HEK293 (cell line): ENCODE measurements at regions not wholly inside any gene's neighbourhood (a gene's known extent, or its start where the extent isn't known, plus 50 kb on each side); places are given as distances from the start of the nearest gene placed in this dataset.

Experiments
- CTCF ChIA-PET: fragments of 350-600 bp; formaldehyde crosslinking; extraction: SDS; loops from one replicate; lab custom pipeline; 2021; ENCODE audit warnings: antibody characterized with exemption; lab: Yijun Ruan, JAX
- POLR2A ChIA-PET: fragments of 300-600 bp; formaldehyde crosslinking; extraction: SDS; loops from one replicate; lab custom pipeline; 2020; ENCODE audit warnings: antibody characterized with exemption, inconsistent platforms; lab: Yijun Ruan, JAX
- H3K27ac ChIP-seq: fragments of 200-500 bp; sonication (Bioruptor generic); 2 replicates; pipeline ENCODE4 v1.5.1; 2014; ENCODE audit warnings: low read depth, low read length, control low read depth, inconsistent platforms; ENCODE audit errors: extremely low read depth
- H3K36me3 ChIP-seq, 2 experiments: fragments of 200-500 bp in 1 of 2; sonication (Bioruptor generic) in 1 of 2; 1 replicate in 1 of 2; 2 replicates in 1 of 2; pipeline ENCODE4 v1.5.1; 2014 to 2017; ENCODE audit warnings: inconsistent platforms in 2 of 2, low read length in 2 of 2; ENCODE audit not compliant: control insufficient read depth in 2 of 2, insufficient read depth in 1 of 2
- H3K4me1 ChIP-seq: fragments of 200-500 bp; sonication (Bioruptor generic); 2 replicates; pipeline ENCODE4 v1.5.1; 2014; ENCODE audit warnings: mild to moderate bottlenecking, low read length, inconsistent platforms; ENCODE audit not compliant: control insufficient read depth, insufficient read depth
- H3K4me3 ChIP-seq: 2 replicates; pipeline ENCODE4 v1.5.1; 2011; ENCODE audit warnings: low read depth, mild to moderate bottlenecking, control low read depth, low read length, moderate library complexity
- H3K9me3 ChIP-seq: fragments of 200-500 bp; sonication (Bioruptor generic); 2 replicates; pipeline ENCODE4 v1.5.1; 2014; ENCODE audit warnings: low read depth, low read length, inconsistent platforms; ENCODE audit not compliant: control insufficient read depth, insufficient read depth
- FEZF1 ChIP-seq: fragments of 450-650 bp; formaldehyde crosslinking; IDR thresholded peaks from 2 replicates; pipeline ENCODE4 v1.5.1; 2016; ENCODE audit warnings: missing biosample characterization, missing genetic modification characterization
- OVOL3 ChIP-seq: fragments of 450-650 bp; formaldehyde crosslinking; IDR thresholded peaks from 2 replicates; pipeline ENCODE4 v1.5.1; 2016; ENCODE audit warnings: missing biosample characterization, missing genetic modification characterization
- PRDM1 ChIP-seq: fragments of 450-650 bp; formaldehyde crosslinking; IDR thresholded peaks from 2 replicates; pipeline ENCODE4; 2016; ENCODE audit warnings: missing biosample characterization, missing genetic modification characterization
- WT1 ChIP-seq: fragments of 450-650 bp; formaldehyde crosslinking; IDR thresholded peaks from 2 replicates; pipeline ENCODE4 v1.5.1; 2016; ENCODE audit warnings: missing biosample characterization, missing genetic modification characterization
- ZBTB1 ChIP-seq: fragments of 450-650 bp; formaldehyde crosslinking; IDR thresholded peaks from 2 replicates; pipeline ENCODE4 v1.5.1; 2016; ENCODE audit warnings: missing biosample characterization, missing genetic modification characterization
- ZBTB48 ChIP-seq: fragments of 450-650 bp; formaldehyde crosslinking; IDR thresholded peaks from 2 replicates; pipeline ENCODE4 v1.5.1; 2016; ENCODE audit warnings: missing biosample characterization, missing genetic modification characterization
- ZNF157 ChIP-seq: fragments of 450-650 bp; formaldehyde crosslinking; IDR thresholded peaks from 2 replicates; pipeline ENCODE4 v1.5.1; 2016; ENCODE audit warnings: missing biosample characterization, missing genetic modification characterization
- ZNF223 ChIP-seq: fragments of 450-650 bp; formaldehyde crosslinking; IDR thresholded peaks from 2 replicates; pipeline ENCODE4 v1.5.1; 2016; ENCODE audit warnings: missing biosample characterization, missing genetic modification characterization
- ZNF24 ChIP-seq: fragments of 450-650 bp; formaldehyde crosslinking; IDR thresholded peaks from 2 replicates; pipeline ENCODE4 v1.5.1; 2016; ENCODE audit warnings: missing biosample characterization, missing genetic modification characterization
- ZNF248 ChIP-seq: fragments of 450-650 bp; formaldehyde crosslinking; IDR thresholded peaks from 2 replicates; pipeline ENCODE4 v1.5.1; 2017; ENCODE audit warnings: missing biosample characterization, missing genetic modification characterization
- ZNF394 ChIP-seq: fragments of 450-650 bp; formaldehyde crosslinking; IDR thresholded peaks from 2 replicates; pipeline ENCODE4 v1.5.1; 2016; ENCODE audit warnings: missing biosample characterization, missing genetic modification characterization, mild to moderate bottlenecking, moderate library complexity, borderline replicate concordance
- ZNF404 ChIP-seq: fragments of 450-650 bp; formaldehyde crosslinking; IDR thresholded peaks from 2 replicates; pipeline ENCODE4 v1.5.1; 2017; ENCODE audit warnings: missing biosample characterization, missing genetic modification characterization
- ZNF529 ChIP-seq: fragments of 450-650 bp; formaldehyde crosslinking; IDR thresholded peaks from 2 replicates; pipeline ENCODE4 v1.5.1; 2017; ENCODE audit warnings: missing genetic modification characterization, missing biosample characterization; ENCODE audit not compliant: insufficient replicate concordance
- ZNF777 ChIP-seq: fragments of 450-650 bp; formaldehyde crosslinking; IDR thresholded peaks from 2 replicates; pipeline ENCODE4 v1.5.1; 2017; ENCODE audit warnings: missing biosample characterization, missing genetic modification characterization, borderline replicate concordance
- ZNF792 ChIP-seq: fragments of 450-650 bp; formaldehyde crosslinking; IDR thresholded peaks from 2 replicates; pipeline ENCODE4 v1.5.1; 2016; ENCODE audit warnings: missing biosample characterization, missing genetic modification characterization
- TF ChIP-seq, protein P1 (sequence below): fragments of 450-650 bp; formaldehyde crosslinking; conservative IDR thresholded peaks from 2 replicates; pipeline ENCODE4 v1.5.1; 2016; ENCODE audit warnings: low read depth, missing biosample characterization, missing genetic modification characterization
- TF ChIP-seq, protein P2 (sequence below): fragments of 450-650 bp; formaldehyde crosslinking; IDR thresholded peaks from 2 replicates; pipeline ENCODE4 v1.5.1; 2016; ENCODE audit warnings: missing biosample characterization, missing genetic modification characterization
- TF ChIP-seq, protein P3 (sequence below): fragments of 450-650 bp; formaldehyde crosslinking; IDR thresholded peaks from 2 replicates; pipeline ENCODE4 v1.5.1; 2016; ENCODE audit warnings: missing biosample characterization, missing genetic modification characterization
- TF ChIP-seq, protein P4 (sequence below): fragments of 450-650 bp; formaldehyde crosslinking; conservative IDR thresholded peaks from 2 replicates; pipeline ENCODE4 v1.5.1; 2016; ENCODE audit warnings: low read depth, missing biosample characterization, missing genetic modification characterization

DNA sequence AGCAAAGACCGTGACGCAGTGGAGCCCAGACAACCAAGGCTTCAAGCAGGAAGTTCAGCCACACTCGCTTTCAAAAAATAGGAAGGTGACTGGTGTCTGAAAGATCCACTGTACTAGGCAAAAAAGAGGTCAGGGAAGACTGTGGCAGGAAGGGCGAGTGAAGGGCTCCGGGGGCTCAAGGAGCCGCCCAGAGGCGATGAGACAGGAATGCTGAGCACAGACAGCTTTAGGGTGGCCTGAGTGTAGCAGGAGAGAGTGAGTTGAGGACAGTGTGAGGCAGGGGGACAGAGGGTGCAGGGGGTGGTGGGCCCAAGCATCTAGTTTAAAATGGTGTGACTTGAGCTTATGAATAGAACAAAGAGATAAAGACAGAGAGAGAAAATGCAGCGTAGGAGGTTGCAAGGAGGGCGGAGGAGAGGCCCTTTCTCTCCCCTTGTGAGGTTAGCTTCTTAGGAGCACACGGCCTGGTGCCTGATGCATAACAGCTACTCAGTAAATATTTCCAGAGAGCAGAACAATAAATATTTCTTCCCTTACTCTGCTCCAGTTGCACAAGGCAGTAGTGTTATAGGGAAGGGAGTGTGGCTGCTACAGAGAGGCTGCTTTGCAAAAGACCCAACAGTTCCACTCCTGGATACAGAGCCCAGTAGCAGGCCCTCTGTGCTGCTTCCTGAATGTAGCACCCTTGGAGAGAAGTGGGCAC lies 789.7 kb upstream of the RAB6C start:
- no peaks in the 10 kb centered on the region for H3K36me3 ChIP-seq
- no peak for TF ChIP-seq ZNF248 (tag by site-specific recombination)
- TF ChIP-seq ZBTB1 (tag by site-specific recombination), result no peak
- TF ChIP-seq ZBTB48, result no peak
- no peak for TF ChIP-seq PRDM1 (tag by site-specific recombination)
- TF ChIP-seq ZNF792, result no peak
- TF ChIP-seq ZNF223 (tag by site-specific recombination), result no peak
- TF ChIP-seq, protein P1, sequence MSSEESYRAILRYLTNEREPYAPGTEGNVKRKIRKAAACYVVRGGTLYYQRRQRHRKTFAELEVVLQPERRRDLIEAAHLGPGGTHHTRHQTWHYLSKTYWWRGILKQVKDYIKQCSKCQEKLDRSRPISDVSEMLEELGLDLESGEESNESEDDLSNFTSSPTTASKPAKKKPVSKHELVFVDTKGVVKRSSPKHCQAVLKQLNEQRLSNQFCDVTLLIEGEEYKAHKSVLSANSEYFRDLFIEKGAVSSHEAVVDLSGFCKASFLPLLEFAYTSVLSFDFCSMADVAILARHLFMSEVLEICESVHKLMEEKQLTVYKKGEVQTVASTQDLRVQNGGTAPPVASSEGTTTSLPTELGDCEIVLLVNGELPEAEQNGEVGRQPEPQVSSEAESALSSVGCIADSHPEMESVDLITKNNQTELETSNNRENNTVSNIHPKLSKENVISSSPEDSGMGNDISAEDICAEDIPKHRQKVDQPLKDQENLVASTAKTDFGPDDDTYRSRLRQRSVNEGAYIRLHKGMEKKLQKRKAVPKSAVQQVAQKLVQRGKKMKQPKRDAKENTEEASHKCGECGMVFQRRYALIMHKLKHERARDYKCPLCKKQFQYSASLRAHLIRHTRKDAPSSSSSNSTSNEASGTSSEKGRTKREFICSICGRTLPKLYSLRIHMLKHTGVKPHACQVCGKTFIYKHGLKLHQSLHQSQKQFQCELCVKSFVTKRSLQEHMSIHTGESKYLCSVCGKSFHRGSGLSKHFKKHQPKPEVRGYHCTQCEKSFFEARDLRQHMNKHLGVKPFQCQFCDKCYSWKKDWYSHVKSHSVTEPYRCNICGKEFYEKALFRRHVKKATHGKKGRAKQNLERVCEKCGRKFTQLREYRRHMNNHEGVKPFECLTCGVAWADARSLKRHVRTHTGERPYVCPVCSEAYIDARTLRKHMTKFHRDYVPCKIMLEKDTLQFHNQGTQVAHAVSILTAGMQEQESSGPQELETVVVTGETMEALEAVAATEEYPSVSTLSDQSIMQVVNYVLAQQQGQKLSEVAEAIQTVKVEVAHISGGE (tag by site-specific recombination), result no peak
- TF ChIP-seq, all 188 proteins: peak for 0
- Histone ChIP-seq H3K27ac (no peak overlapping the region), H3K9me3 (no peaks in the 10 kb centered on the region), H3K4me1 (no peaks in the 10 kb centered on the region), H3K4me3 (no peak overlapping the region)
- ChIA-PET POLR2A (no interaction called here), CTCF (no interaction called here)

DNA sequence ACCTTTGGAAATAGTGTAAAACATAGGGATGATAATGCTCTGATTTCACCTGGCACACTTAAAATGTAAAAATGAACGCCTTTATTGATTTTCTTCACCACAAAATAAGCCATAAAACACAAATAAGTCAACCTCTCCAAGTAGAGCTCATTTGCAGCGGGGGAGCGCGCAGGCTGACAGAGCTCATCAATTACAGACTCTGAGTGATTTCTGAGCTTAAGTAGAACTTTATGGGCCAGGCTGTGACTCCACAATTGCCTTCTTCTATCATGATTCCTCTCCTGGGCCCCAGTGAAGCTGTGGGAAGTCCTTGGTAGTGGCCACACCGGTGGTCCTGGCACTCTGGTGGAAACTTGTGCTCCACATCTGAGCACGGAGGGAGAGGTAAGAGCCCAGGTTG lies 789.0 kb upstream of the RAB6C start:
- H3K36me3 ChIP-seq, result no peaks in the 10 kb centered on the region
- no peak overlapping the region for H3K4me3 ChIP-seq
- no peak for TF ChIP-seq ZNF24
- POLR2A ChIA-PET, result no interaction called here
- H3K9me3 ChIP-seq, result no peaks in the 10 kb centered on the region
- CTCF ChIA-PET, result no interaction called here
- H3K27ac ChIP-seq, result no peak overlapping the region
- no peaks in the 10 kb centered on the region for H3K4me1 ChIP-seq

DNA sequence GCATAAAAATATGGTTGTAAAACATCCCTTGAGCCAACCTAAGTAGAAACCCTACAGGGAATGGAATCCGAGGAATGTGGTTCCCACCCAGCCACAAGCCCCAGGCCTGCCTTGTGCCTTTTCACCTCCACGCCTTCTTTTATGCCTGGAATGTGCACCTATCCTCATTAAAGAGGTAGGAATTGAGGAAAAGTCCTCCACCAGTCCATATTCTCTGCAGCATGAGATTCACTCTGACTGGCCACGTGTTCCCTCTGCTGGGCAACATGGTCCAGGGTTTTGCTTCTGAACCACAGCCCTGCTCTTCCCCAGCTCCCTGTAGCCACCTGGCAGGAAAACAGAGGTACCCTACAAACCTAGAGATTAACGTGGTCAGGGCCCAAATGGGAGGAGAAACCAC lies 787.9 kb upstream of the RAB6C start:
- Histone ChIP-seq H3K36me3 (no peaks in the 10 kb centered on the region), H3K27ac (no peak overlapping the region), H3K4me3 (no peak overlapping the region), H3K9me3 (no peaks in the 10 kb centered on the region), H3K4me1 (no peaks in the 10 kb centered on the region)
- ChIA-PET POLR2A (no interaction called here), CTCF (interaction anchor here (0.7 kb wide), 2 partner anchors 9 to 431 kb away, joined by 3 to 4 read pairs; no protein-coding TSS in a partner anchor)
- TF ChIP-seq ZNF529 (tag by site-specific recombination) (no peak), ZNF777 (tag by site-specific recombination) (no peak), ZNF404 (tag by site-specific recombination) (no peak), WT1 (no peak), OVOL3 (tag by site-specific recombination) (no peak), ZNF394 (no peak), FEZF1 (tag by site-specific recombination) (no peak), ZNF157 (no peak)
- TF ChIP-seq, protein P2, sequence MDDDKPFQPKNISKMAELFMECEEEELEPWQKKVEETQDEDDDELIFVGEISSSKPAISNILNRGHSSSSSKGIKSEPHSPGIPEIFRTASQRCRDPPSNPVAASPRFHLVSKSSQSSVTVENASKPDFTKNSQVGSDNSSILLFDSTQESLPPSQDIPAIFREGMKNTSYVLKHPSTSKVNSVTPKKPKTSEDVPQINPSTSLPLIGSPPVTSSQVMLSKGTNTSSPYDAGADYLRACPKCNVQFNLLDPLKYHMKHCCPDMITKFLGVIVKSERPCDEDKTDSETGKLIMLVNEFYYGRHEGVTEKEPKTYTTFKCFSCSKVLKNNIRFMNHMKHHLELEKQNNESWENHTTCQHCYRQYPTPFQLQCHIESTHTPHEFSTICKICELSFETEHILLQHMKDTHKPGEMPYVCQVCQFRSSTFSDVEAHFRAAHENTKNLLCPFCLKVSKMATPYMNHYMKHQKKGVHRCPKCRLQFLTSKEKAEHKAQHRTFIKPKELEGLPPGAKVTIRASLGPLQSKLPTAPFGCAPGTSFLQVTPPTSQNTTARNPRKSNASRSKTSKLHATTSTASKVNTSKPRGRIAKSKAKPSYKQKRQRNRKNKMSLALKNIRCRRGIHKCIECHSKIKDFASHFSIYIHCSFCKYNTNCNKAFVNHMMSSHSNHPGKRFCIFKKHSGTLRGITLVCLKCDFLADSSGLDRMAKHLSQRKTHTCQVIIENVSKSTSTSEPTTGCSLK (tag by site-specific recombination), result no peak
- TF ChIP-seq, protein P3, sequence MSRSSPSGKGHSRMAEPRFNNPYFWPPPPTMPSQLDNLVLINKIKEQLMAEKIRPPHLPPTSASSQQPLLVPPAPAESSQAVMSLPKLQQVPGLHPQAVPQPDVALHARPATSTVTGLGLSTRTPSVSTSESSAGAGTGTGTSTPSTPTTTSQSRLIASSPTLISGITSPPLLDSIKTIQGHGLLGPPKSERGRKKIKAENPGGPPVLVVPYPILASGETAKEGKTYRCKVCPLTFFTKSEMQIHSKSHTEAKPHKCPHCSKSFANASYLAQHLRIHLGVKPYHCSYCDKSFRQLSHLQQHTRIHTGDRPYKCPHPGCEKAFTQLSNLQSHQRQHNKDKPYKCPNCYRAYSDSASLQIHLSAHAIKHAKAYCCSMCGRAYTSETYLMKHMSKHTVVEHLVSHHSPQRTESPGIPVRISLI (tag by site-specific recombination), result no peak
- TF ChIP-seq, protein P4, sequence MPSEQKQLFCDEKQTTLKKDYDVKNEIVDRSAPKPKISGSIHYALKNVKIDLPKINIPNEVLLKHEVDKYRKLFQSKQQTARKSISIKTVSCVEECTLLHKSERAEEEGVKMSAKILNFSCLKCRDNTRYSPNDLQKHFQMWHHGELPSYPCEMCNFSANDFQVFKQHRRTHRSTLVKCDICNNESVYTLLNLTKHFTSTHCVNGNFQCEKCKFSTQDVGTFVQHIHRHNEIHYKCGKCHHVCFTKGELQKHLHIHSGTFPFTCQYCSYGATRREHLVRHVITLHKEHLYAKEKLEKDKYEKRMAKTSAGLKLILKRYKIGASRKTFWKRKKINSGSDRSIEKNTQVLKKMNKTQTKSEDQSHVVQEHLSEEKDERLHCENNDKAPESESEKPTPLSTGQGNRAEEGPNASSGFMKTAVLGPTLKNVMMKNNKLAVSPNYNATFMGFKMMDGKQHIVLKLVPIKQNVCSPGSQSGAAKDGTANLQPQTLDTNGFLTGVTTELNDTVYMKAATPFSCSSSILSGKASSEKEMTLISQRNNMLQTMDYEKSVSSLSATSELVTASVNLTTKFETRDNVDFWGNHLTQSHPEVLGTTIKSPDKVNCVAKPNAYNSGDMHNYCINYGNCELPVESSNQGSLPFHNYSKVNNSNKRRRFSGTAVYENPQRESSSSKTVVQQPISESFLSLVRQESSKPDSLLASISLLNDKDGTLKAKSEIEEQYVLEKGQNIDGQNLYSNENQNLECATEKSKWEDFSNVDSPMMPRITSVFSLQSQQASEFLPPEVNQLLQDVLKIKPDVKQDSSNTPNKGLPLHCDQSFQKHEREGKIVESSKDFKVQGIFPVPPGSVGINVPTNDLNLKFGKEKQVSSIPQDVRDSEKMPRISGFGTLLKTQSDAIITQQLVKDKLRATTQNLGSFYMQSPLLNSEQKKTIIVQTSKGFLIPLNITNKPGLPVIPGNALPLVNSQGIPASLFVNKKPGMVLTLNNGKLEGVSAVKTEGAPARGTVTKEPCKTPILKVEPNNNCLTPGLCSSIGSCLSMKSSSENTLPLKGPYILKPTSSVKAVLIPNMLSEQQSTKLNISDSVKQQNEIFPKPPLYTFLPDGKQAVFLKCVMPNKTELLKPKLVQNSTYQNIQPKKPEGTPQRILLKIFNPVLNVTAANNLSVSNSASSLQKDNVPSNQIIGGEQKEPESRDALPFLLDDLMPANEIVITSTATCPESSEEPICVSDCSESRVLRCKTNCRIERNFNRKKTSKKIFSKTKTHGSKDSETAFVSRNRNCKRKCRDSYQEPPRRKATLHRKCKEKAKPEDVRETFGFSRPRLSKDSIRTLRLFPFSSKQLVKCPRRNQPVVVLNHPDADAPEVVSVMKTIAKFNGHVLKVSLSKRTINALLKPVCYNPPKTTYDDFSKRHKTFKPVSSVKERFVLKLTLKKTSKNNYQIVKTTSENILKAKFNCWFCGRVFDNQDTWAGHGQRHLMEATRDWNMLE (tag by site-specific recombination), result no peak
